ENCODE measurements at regions not wholly inside any gene's neighbourhood (a gene's known extent, or its start where the extent isn't known, plus 50 kb on each side); places are given as distances from the start of the nearest gene placed in this dataset.

GRCh38 chr9:107621436-107621835 lies 131.9 kb upstream of the KLF4 start:
- H3K9me3 ChIP-seq (ENCODE audit: severe bottlenecking) = no peaks in the 10 kb centered on the region
- DNase-seq (ENCODE audit: low spot score) (no peak), ATAC-seq (ENCODE audit: low read depth) (no peak)
- TF ChIP-seq CTCF (IDR thresholded peaks at IDR 0.05; ENCODE audit: poor library complexity, severe bottlenecking) = no peak
- H3K36me3 ChIP-seq (ENCODE audit: low read depth) = no peaks in the 10 kb centered on the region
- no peak overlapping the region for H3K4me3 ChIP-seq (ENCODE audit: severe bottlenecking)
- H3K4me1 ChIP-seq (ENCODE audit: insufficient read depth, poor library complexity, severe bottlenecking) = no peaks in the 10 kb centered on the region
- no peaks in the 10 kb centered on the region for H3K27me3 ChIP-seq (ENCODE audit: insufficient read depth, poor library complexity, severe bottlenecking)
- H3K27ac ChIP-seq (ENCODE audit: poor library complexity, severe bottlenecking) = no peak overlapping the region

- TF ChIP-seq CTCF (IDR thresholded peaks at IDR 0.05; ENCODE audit: poor library complexity, severe bottlenecking) = no peak
- Histone ChIP-seq H3K4me1 (ENCODE audit: insufficient read depth, poor library complexity, severe bottlenecking) (no peaks in the 10 kb centered on the region), H3K4me3 (ENCODE audit: severe bottlenecking) (no peak overlapping the region), H3K9me3 (ENCODE audit: severe bottlenecking) (no peaks in the 10 kb centered on the region), H3K27ac (ENCODE audit: poor library complexity, severe bottlenecking) (no peak overlapping the region), H3K27me3 (ENCODE audit: insufficient read depth, poor library complexity, severe bottlenecking) (no peaks in the 10 kb centered on the region), H3K36me3 (ENCODE audit: low read depth) (no peaks in the 10 kb centered on the region)
- ATAC-seq (ENCODE audit: low read depth) (no peak), DNase-seq (ENCODE audit: low spot score) (no peak)
Observed at GRCh38 chr9:107620801-107621200, 131.2 kb upstream of the KLF4 start.

DNA sequence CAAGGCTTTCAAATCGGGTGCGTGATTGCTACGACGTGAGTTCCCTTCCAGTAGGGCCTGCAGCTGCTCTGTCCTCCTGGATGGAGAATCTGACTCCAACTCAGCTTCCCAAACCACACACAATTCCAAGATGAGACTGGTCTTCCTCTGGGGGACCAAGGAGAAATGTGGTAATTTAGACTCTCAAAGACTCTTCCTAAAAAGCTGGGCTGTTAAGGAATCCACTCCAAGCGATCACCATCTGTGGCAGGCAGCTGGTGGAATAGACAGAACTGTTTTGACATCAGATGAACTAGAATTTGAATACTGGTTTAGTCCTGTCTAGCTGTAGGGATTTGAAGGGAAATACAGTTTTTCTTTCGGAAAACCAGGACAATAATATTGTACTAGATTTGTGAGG lies 130.7 kb upstream of the KLF4 start:
- Histone ChIP-seq H3K27me3 (ENCODE audit: insufficient read depth, poor library complexity, severe bottlenecking) (no peaks in the 10 kb centered on the region), H3K9me3 (ENCODE audit: severe bottlenecking) (no peaks in the 10 kb centered on the region), H3K27ac (ENCODE audit: poor library complexity, severe bottlenecking) (no peak overlapping the region), H3K36me3 (ENCODE audit: low read depth) (no peaks in the 10 kb centered on the region), H3K4me3 (ENCODE audit: severe bottlenecking) (no peak overlapping the region), H3K4me1 (ENCODE audit: insufficient read depth, poor library complexity, severe bottlenecking) (no peaks in the 10 kb centered on the region)
- no peak for TF ChIP-seq CTCF (IDR thresholded peaks at IDR 0.05; ENCODE audit: poor library complexity, severe bottlenecking)
- DNase-seq (ENCODE audit: low spot score) = no peak
- ATAC-seq (ENCODE audit: low read depth) = no peak

- no peaks in the 10 kb centered on the region for H3K27me3 ChIP-seq (ENCODE audit: insufficient read depth, poor library complexity, severe bottlenecking)
- no peak overlapping the region for H3K27ac ChIP-seq (ENCODE audit: poor library complexity, severe bottlenecking)
- no peaks in the 10 kb centered on the region for H3K9me3 ChIP-seq (ENCODE audit: severe bottlenecking)
- no peak for DNase-seq (ENCODE audit: low spot score)
- no peaks in the 10 kb centered on the region for H3K4me1 ChIP-seq (ENCODE audit: insufficient read depth, poor library complexity, severe bottlenecking)
- no peak for ATAC-seq (ENCODE audit: low read depth)
- H3K4me3 ChIP-seq (ENCODE audit: severe bottlenecking) = no peak overlapping the region
- TF ChIP-seq CTCF (IDR thresholded peaks at IDR 0.05; ENCODE audit: poor library complexity, severe bottlenecking) = no peak
- no peaks in the 10 kb centered on the region for H3K36me3 ChIP-seq (ENCODE audit: low read depth)
Observed at GRCh38 chr9:107615321-107615720, 125.8 kb upstream of the KLF4 start.

DNA sequence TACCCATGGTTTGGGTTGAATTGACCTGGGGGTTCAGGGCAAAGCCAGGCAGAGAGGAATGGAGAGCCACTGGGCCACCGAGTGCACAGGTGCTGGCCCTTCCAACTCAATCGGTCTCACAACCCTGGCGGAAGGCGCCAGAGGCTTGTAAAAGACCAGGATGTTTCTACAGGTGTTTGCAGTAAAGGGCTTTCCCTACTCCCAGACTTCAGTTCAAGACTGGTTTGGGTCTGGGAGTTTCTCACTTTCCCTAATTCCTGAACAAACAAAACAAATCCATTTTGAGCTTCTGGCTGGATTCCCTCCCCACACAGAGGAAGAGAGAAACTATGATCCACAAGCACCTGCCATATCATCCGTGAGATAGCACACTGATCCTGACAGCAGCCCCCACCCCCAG lies 125.2 kb upstream of the KLF4 start:
- Histone ChIP-seq H3K27ac (ENCODE audit: poor library complexity, severe bottlenecking) (no peak overlapping the region), H3K27me3 (ENCODE audit: insufficient read depth, poor library complexity, severe bottlenecking) (no peaks in the 10 kb centered on the region), H3K4me3 (ENCODE audit: severe bottlenecking) (no peak overlapping the region), H3K36me3 (ENCODE audit: low read depth) (no peaks in the 10 kb centered on the region), H3K9me3 (ENCODE audit: severe bottlenecking) (no peaks in the 10 kb centered on the region), H3K4me1 (ENCODE audit: insufficient read depth, poor library complexity, severe bottlenecking) (no peaks in the 10 kb centered on the region)
- no peak for TF ChIP-seq CTCF (IDR thresholded peaks at IDR 0.05; ENCODE audit: poor library complexity, severe bottlenecking)
- ATAC-seq (ENCODE audit: low read depth) (no peak), DNase-seq (ENCODE audit: low spot score) (no peak)

Data from RWPE2 (cell line).